Fibroblast of peridontal ligament (primary cell): ENCODE measurements at regions not wholly inside any gene's neighbourhood (a gene's known extent, or its start where the extent isn't known, plus 50 kb on each side); places are given as distances from the start of the nearest gene placed in this dataset.

Experiments used
- DNase-seq: peaks from one replicate; pipeline ENCODE4 v3.0.0-alpha.2; 2010; ENCODE audit errors: extremely low read depth

DNA sequence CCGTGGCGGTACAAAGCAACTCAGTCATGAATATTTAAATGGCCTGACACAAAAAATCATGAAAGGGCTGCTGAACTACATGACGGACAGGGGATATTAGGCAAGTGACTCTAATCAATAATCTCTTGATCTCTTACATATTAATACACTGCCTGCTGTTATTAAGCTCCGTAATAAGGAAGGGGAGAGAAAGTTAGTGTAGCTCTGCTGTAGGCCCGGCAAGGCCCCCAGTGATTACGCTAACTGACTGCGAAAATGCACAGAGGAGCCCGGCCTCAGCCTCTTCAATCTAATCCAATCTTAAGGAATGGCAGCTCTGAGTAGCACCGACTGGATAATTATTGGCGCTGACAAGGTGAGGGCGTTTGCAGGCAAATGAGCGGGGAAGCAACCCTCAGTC, 583.5 kb upstream of the MKI67 start:
- no peak for DNase-seq

DNA sequence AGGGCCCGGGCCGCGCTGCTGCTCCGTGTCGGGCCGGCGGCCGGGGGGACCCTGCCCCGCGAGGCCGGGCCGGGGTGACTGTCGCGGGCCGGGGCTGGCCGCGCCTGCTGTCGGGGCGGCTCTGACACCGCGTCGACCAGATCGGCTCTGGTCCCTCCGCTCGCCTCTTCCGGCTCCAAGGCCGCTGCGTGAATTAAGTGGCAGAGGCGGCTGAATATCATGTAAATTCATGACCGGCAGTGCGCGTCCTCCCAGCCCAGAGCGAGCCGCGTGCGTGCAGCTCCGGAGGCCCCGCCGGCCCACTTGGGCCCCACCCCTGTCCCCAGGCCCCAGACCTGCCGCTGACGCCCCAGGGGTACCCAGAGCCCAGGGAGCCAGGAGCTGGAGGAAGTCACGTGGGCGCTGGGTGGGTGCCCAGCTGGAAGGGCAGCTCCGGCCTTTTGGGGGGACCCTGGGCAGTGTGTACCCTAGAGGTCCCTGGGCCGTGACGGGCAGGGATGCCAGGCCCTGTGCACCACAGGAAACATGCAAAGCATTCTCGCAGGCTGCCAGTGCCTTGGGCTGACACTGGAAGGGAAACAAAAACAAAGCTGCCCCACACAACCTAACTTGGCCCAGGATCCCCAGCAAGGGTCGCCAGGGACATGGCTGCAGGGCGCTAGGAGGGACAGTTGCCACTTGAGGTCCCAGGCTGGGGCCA, 584.0 kb upstream of the MKI67 start:
- DNase-seq, result no peak

DNA sequence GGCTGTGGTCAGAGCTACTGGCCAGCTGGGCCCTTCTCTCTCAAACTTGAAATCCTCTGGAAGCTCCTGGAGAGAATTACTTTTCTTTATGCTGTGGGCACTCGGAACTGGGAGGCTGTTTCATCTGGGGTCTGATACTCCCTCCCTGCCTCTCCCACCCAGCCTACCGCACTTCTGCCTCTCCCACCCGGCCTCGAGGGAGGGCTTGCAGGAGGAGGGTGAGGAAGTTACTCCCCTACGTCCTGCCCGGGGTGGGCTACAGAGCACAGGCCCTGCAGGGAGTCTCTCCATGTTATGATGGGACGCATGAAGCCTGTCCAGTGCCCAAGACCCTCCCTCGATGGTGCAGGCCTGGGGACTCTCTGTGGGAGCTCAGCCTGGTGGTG, 584.6 kb upstream of the MKI67 start:
- DNase-seq, result no peak

DNA sequence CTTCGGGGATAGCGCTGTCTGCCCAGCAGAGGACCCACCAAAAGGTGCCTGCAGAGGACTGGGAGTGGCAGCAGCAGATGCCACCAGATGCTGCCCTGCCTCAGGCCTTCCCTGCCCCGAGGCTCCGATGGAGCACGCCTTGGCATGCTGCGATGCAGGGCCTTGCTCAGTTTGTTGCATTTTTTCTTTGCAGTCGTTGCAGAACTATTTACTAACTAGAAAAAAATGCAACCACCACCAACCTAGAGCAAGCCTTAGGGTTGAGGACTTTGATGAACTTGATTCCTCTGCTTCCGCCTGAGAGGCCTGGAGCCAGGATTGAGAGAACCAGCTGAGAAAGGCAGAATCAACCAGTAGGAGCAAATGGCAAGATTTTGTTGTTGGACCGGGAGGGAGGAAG, 585.6 kb upstream of the MKI67 start:
- no peak for DNase-seq

DNA sequence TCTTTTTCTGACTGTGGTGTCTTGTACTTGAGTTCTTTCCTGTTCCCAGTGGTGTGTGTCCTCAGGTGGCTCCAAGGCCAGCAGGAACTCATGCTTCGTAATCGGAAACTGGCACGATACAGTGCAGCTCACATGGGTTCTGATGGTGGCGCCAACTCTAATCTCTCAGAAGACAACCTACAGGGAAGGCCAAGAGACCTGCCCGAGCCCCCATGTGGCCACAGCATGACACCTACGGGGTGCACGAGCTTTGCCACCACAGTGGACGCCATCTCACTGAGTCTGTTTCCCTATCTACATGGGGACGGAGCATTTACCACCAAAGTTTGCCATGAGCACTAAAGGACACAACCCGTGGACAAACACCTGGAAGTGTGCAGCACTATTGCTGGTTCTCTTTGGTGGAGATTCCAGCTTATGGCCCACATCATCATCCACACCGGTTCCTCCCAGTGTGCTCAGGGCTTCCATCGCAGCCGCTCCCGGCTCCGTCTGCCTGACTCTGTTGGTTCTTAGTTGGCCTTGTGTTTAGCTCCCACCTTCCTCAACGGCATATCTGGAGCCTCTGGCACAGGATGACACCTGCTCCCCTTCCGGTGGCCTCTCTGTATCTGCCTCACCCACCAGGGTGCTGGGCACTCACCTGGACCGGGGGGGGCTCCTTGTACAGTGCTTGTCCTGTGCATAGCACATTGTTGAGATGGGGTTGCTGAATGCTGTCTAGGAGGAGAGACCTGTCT, 586.6 kb upstream of the MKI67 start:
- DNase-seq, result no peak

DNA sequence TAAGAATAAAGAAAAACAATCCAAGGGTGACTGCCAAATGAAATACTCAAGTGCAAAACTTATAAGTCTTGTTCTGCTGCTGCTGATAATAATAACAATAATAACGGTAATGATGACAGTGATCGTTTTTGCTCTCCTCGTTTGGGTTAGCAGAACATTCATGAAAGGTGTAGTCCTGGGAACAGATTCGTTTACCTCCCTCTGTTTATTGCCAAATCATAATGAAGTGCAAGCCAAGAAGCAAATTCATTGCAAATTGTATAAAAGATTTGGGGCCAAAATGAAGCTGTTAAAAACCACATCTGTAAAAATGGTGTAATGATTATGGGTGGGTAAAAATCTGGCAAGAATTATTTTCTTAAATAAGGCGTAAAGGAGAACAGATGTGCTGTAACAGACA, 587.2 kb upstream of the MKI67 start:
- no peak for DNase-seq

DNA sequence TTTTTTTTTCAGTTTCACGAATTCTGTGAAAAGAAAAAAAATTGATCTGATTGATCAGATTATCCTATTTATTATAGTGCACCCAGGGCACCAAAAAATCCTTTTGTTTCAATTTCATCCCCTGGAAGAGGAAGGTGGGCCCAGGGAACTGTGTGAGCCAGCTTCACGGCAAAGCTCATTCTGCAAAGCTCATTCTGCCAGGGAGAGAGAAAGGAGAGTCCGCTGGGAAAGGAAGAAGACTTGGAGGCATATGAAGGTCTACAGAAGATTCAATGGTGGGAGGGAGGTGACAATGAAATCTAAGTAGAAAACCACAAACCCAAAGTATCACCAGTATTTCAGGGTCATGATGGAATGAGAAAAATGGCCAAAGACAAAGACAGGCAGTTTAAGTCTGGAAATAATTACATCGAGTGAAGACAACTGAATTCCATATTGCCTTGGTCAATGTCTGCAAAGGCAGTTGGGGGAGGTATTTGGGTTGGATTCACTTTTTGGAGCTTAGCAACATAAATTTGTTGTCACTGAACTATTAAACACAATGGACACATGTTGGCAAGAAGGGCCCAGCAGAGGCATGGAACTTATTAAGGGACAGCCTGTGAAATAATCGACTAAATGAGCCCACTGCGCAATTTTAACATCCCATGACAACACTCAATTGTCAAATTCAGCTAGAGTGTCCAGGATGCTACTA, 587.8 kb upstream of the MKI67 start:
- no peak for DNase-seq

DNA sequence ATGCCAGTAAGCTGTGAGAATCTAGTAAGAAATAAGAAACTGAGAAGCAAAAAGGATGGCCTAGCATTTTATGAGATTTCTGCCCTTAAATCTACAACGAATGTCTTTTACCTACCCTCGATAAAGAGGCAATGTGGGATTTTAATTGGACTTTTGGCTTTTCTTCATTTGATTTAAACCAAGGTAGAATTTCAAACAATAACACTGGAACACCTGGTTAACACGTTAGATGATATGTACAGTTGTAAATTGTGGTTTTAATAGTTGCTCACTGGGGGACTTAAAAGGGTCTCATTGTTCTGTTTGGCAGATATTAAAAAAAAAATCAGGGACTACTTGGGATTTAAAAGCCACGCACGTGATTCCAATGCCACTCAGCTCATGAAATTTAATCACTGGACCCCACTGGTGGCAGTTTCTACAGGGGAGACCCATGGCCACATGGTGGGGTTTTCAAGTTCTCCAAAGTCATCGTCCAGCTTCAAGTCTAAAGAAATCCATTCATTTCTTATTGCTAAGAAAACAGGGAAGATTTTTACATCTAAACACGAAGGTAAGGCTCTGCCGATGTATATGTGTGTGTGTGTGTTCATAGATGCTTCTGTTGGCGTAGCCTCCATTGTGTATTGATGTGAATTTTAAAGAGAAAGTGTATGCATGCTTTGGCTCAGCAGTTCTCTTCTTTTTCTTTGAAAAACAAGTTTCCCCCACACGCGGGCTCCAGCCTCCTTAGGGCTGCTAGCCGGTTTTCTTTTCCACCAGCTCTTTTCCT, 588.6 kb upstream of the MKI67 start:
- no peak for DNase-seq

DNA sequence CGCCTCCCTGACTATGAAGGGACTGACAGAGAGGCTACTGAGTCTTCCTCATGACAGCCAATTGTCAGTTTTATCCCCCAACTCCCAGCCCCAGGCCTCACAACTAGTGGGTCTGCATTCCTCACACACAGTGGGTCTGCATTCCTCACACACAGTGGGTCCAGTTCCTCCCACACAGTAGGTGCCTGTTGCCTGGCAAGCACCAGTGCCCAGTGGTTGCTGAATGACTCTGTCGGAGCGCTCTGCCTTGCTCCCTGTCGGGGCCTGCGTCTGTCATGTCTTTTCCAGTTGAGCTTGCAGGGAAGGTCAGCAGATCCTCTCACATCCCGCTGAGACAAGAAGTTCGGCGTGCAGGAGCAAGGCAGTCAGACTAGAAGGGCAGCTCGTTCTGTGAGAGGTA, 590.0 kb upstream of the MKI67 start:
- DNase-seq, result no peak

DNA sequence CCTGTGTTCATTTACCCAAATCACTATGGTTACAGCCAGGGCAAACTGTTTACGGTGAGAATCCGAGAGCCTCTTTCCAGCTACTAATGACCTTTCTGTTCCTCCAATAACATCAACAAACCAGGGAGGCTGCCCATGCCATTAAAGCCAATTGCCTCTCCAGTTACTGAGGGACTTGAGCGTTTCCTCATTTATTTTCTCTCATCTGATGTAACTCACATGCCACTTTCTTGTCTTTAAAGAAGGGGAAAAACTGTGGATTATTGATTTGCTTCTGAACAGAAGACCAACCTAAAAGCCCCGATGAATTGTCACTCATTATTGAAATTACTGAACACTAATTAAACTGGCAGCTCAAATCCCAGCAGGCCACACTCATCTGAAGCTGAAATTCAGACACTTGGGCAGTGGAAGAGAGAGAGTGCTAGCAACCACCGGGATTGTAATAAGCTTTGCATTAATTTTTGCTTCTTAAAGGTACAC, 595.8 kb upstream of the MKI67 start:
- no peak for DNase-seq

DNA sequence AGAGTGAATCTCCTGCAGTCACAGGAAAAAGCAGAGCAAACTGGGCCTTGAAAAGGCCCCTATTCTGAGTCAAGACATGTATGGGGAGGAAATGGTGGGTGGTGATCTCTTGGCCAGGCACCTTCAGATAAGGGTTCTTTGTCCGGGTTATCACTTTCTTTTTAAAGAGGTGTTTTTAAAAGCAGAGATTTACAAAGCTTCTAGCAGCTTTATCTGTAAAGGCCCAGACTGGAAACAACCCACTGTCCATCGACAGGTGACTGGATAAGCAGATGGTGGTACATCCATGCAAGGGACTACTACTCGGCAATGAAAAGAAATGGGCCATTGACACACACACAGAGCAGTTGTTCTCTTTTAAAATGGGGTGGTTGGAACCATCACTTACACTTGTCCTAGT, 596.7 kb upstream of the MKI67 start:
- DNase-seq, result no peak

DNA sequence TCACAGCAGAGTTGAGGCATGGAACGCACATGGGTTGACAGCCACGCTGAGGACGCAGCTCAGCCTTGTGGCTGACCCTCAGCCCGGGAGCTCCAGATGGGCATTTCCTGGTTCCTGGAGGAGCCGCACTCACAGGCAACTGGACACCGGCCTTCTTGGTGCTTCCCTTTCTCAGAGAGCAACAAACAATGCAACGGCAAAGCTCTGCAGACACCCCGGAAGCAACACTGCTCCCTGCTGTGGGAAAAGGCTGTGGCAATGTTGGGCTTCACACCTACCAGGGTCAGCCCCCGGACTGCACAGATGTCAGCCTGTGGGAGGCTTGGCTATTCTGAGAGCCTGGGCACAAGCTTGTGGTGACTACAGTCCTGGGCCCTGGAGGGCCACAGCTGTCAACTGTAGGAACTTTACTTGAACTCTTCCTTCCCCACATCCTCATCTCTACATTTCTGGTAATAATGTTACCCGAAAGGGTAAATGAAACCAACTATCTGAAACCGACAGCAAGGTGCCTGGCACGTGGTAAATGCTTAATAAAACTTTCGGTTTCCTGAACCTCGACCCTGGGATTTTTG, 597.5 kb upstream of the MKI67 start:
- DNase-seq, result no peak

DNA sequence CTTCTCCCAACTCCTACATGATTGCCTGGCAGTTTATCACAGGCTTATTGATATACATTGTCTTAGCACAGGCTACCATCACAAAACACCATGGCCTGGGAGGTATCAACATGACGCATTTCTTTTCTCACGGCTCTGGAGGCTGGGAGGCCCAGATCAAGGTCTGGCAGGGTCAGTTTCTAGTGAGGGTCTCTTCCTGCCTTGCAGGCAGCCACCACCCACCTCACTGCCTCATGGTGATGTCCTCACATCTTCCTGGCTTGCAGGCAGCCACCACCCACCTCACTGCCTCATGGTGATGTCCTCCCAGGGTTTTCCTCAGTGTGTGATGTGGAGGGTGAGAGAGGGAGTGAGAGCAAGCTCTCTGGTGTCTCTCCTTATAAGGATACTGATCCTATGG, 599.3 kb upstream of the MKI67 start:
- no peak for DNase-seq

DNA sequence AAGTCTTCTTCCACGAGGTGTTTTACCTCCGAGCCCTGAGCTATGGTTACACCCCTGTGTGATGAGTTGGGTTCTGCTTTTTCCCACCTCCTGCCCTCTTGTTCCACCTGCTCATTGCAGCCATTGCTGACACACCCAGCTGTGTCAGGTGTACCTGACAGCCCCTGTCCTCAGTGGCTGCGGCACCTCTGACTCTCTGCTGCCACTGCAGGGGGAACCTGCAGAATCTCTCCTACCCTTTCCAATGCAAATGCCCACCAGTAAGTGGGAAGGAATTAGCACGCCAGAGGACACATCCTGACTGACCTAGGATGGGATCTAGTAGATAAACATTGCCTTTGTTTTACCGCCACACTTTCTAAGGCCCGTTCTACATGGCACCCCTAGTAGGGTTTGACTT, 600.9 kb upstream of the MKI67 start:
- no peak for DNase-seq

DNA sequence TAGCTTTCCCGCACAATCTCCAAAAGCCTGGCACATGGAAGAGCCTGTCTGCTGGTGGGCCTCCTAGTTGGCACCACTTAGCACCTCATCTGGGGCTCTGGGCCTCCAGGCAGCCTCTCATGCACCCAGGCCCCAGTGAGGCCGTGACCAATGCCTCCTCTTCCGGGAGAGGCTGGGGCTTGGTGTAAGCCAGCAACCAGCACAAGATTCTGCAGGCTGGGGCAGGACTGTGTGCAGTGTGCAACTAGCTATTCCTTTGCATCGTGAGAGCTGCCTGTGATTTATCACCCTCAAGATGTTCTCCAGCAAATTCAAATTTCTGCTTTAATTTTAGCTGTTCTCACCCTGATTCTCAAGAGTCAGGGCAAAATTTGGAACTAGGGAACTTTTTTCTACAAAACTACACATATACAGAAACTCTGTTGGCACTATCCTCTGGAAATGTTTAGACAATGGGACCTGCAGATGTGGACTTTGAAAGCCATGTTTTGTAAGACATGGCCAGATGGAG, 603.7 kb upstream of the MKI67 start:
- DNase-seq, result no peak

DNA sequence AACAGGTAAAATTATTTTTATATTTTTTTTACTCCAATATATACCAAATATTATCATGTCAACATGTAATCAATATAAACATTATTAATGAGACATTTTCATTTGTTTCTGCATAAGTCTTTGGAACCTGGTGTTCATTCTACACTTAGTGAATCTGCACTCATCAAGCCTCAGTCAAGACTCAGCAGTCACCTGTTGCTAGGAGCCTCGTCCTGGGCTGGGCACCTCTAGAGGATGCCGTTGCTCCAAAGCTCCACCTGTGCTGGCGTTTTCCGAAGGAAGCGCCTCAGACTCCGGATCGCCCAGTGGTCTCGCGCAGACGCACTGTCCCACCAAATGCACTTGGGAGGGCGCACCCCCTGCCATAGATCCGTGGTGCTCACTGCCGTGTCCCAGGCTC, 604.7 kb upstream of the MKI67 start:
- DNase-seq, result no peak

DNA sequence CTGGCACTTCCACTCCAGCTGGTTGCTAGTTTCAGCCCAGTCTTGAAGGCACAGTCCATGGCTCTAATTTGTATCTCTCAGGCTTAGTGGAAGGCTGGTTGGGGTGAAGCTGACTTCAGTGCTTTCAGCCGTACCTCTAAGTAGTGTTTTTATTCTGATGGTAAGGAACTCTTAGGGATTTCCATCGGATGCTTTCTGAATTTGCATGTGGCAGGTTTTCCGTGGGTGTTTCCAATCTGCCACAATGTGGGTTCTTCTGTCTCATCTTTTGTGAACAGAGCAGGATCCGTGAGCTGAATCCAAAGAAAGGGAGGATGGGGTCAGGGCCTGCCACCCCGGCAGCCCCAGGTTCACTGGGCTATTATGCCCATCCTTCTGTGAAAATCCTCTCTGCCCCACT, 607.9 kb upstream of the MKI67 start:
- no peak for DNase-seq

DNA sequence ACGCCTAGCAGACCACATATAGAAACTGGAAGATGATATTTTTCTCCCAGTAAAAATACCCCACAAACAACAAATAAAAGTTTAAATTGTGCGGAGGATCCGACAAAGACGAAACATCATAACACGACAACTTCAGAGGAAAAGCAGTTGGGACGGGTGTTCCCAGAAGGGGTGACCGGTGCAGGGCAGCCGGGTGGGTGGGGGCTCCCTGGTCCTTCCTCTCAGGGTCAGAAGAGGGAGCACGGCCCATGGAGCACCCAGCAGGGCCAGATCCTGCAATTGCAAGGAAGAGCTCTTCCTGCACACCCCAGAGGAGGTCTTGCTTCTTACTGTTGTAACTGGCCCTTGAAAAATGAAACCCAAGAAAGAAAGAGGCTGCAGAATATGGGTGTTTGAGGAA, 608.5 kb upstream of the MKI67 start:
- no peak for DNase-seq

DNA sequence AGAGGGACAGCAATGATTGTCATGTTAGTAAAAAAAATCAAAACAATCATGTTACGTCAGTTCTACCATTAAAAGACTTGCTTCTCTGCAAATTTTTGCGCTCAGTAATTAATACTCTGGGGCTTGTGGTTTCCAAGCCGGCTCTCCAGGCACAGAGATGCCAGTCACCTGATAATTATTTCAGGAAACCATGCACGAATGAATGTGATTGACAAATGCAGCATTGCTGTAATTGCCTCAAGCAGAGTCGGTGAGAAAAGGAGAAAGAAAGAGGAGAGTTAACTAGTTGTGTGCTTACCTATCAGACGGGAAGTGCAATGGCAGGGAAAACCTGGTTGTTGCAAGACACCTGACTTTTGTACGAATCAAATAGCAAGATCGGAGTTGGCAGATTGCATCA, 609.8 kb upstream of the MKI67 start:
- no peak for DNase-seq

DNA sequence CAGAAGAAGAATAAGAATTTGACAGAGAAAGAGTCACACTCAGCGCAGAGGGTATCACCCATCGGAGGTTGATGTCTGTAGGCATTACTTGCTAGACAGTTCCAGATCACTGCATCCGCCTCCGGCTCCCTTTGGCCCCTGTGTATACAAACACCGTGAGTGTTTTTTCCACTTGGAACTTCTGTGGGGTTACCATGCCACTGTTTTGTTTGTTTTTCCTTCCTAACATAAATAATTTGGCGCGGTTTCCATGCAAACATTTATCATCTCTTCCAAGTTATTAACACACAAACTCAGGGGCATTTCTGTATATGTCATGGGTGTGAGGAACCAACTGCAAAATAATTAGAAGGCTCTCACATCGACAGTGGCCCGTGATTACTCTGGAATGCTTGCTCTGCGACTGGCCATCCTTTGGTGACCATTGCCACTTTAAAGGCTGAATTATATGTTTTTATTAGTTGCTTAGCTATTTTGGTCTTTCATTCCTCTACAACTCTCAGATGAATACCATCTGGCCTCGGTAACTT, 612.2 kb upstream of the MKI67 start:
- DNase-seq, result no peak

DNA sequence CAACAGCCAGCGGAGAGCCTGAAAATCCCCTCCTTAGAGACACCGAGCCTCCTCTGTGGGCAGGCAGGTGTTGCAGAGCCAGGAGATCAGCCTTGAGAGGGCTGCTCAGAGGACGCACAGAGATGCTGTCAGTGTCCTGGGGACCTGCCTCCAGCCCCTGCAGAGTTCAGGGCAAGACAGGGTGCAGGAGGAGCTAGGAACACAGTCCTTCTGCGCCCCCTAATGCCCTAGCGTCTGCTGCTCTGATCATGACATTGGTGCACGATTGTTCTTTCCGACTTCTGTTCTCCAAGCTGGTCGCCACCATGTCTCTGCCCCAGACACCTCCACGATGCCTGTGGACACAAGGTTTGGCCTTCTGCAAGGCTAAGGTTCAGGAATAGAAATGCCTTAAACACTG, 613.7 kb upstream of the MKI67 start:
- no peak for DNase-seq
